ENCODE measurements at regions not wholly inside any gene's neighbourhood (a gene's known extent, or its start where the extent isn't known, plus 50 kb on each side); places are given as distances from the start of the nearest gene placed in this dataset.
"Not testable (repeated sequence)": the region's sequence is repeated elsewhere in the genome, so short reads cannot be mapped to it uniquely, and the experiment has no call there.

DNA sequence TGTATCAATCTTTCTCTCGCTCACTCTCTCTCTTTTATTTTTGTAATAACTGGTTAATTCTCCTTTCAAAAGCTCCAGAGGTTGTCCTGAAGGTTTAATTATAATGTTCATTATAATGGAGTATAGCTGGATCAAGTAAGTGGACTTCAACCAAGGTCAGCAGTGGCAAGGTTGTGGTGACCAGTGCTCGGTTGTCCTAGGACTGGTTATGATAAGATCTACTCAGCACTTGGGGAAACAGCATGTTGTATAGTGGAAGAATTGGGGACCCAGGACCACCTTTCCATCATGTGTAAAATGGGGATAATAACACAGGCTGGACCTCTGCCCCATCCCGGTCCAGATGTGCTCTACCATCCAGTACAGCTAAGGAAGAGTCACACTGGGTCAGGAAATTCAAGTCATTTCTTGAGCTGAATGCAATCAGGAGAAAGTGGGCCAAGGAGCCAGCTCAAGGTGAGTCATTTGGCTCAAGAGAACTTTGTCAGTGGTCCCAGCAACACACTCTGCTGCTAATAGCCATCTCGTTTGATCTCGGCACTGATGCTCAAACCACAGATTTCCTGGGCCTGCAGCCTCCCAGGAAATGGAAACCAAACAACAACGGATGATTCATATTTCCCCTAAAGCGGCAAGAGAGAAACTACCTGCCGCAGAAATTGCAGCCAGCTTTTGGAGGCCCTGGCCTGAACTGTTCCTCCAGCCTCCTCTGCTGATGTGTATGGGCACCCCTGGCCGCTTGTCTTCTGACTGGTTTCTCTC, 123.6 kb upstream of the RBPJ start:
- Histone ChIP-seq H3K36me3 (replicated peaks in 1 of 2) (no peaks in the 10 kb centered on the region), H3K27ac (no peak overlapping the region), H3K27me3 (no peaks in the 10 kb centered on the region), H3K4me3 (no peak overlapping the region), H3K9me3 (replicated peaks in 1 of 3) (no peaks in the 10 kb centered on the region), H3K4me1 (replicated peaks in 1 of 2) (no peaks in the 10 kb centered on the region)
- intact Hi-C loops (cut with DNase I): no loop called here
- WGBS, 4 donors: 71 to 85% (median 79%) methylated on average over 8 to 9 of the region's 9 CpGs
- peak in 1 of 7 donors; percentile 5 for DNase-seq
- TF ChIP-seq POLR2A (IDR thresholded peaks at IDR 0.05): no peak
- TF ChIP-seq, protein P1, sequence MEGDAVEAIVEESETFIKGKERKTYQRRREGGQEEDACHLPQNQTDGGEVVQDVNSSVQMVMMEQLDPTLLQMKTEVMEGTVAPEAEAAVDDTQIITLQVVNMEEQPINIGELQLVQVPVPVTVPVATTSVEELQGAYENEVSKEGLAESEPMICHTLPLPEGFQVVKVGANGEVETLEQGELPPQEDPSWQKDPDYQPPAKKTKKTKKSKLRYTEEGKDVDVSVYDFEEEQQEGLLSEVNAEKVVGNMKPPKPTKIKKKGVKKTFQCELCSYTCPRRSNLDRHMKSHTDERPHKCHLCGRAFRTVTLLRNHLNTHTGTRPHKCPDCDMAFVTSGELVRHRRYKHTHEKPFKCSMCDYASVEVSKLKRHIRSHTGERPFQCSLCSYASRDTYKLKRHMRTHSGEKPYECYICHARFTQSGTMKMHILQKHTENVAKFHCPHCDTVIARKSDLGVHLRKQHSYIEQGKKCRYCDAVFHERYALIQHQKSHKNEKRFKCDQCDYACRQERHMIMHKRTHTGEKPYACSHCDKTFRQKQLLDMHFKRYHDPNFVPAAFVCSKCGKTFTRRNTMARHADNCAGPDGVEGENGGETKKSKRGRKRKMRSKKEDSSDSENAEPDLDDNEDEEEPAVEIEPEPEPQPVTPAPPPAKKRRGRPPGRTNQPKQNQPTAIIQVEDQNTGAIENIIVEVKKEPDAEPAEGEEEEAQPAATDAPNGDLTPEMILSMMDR (IDR thresholded peaks at IDR 0.05): no peak

GRCh38 chr4:26198931-26199330, 121.9 kb upstream of the RBPJ start:
- H3K4me3 ChIP-seq; H3K36me3 ChIP-seq (replicated peaks in 1 of 2); DNase-seq; H3K9me3 ChIP-seq (replicated peaks in 1 of 3); intact Hi-C loops (cut with DNase I); H3K4me1 ChIP-seq (replicated peaks in 1 of 2); H3K27me3 ChIP-seq; H3K27ac ChIP-seq: not testable (repeated sequence)
- WGBS, 4 donors: 70 to 88% (median 80%) methylated on average over 8 of the region's 8 CpGs

DNA sequence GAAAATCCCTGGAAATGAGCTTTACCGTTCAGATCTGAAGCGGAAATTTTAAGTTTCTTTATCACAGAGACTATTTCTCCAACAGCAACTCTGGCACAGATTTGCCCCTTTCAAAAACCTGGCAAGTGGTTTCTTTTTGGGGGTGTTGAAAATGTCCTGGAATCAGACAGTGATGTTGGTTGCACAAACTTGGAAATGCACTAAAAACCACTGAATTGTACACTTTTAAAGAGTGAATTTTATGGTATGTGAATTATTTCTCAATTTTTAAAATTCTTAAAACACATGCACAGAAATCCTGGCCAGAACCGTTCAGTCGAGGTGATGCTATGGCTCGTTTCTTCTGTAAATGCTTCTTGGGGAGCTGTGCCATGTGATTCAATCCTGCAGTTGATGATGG, 121.2 kb upstream of the RBPJ start:
- intact Hi-C loops (cut with DNase I): no loop called here
- Histone ChIP-seq H3K9me3 (replicated peaks in 1 of 3) (no peaks in the 10 kb centered on the region), H3K27me3 (no peaks in the 10 kb centered on the region), H3K27ac (no peak overlapping the region), H3K4me1 (replicated peaks in 1 of 2) (no peaks in the 10 kb centered on the region), H3K36me3 (replicated peaks in 1 of 2) (no peaks in the 10 kb centered on the region), H3K4me3 (no peak overlapping the region)
- WGBS, 4 donors: 67 to 82% (median 80%) methylated on average over 5 of the region's 5 CpGs
- TF ChIP-seq POLR2A (IDR thresholded peaks at IDR 0.05): no peak
- TF ChIP-seq, protein P1 (IDR thresholded peaks at IDR 0.05): no peak
- DNase-seq: no peak

- no peak for DNase-seq
- intact Hi-C loops (cut with DNase I): no loop called here
- Histone ChIP-seq H3K4me3 (no peak overlapping the region), H3K27ac (no peak overlapping the region), H3K36me3 (replicated peaks in 1 of 2) (no peaks in the 10 kb centered on the region), H3K9me3 (replicated peaks in 1 of 3) (no peaks in the 10 kb centered on the region), H3K27me3 (no peaks in the 10 kb centered on the region), H3K4me1 (replicated peaks in 1 of 2) (no peaks in the 10 kb centered on the region)
- WGBS, 4 donors: 70 to 92% (median 77%) methylated on average over 2 of the region's 2 CpGs
- no peak for TF ChIP-seq POLR2A (IDR thresholded peaks at IDR 0.05)
- TF ChIP-seq, protein P1 (IDR thresholded peaks at IDR 0.05): no peak
Observed at GRCh38 chr4:26201120-26201519, 119.7 kb upstream of the RBPJ start.

DNA sequence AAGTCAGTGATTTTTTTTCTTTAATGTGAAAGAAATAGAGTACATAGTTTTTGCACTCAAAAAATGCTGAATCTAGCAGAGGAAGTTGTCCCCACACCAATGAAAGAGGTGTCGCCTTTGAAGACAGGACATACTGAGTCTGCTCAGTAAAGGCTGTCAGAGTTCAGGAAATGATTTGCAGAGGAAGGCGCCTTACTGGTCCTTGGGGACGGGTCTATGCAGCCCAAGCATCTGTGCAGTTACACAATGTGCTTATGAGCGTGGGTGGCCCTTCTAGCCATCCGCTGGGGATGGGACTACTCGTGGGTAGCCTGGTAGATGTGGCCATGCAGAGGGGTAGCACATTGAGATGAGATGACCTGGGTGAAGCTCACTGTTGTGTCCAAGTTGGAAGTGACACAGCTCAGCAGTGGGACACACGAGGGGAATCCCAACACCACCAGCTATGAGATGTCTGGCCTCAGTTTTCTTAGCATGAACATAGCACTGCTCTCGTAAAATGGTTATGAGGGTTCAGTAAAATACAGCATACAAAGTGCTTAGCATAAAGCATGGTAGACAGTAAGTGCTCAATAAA, 116.5 kb upstream of the RBPJ start:
- no peaks in the 10 kb centered on the region for H3K36me3 ChIP-seq (replicated peaks in 1 of 2)
- TF ChIP-seq, protein P1 (IDR thresholded peaks at IDR 0.05): no peak
- no peak for TF ChIP-seq POLR2A (IDR thresholded peaks at IDR 0.05)
- no peaks in the 10 kb centered on the region for H3K27me3 ChIP-seq
- H3K4me3 ChIP-seq: no peak overlapping the region
- no peak overlapping the region for H3K27ac ChIP-seq
- intact Hi-C loops (cut with DNase I): no loop called here
- no peaks in the 10 kb centered on the region for H3K9me3 ChIP-seq (replicated peaks in 1 of 3)
- H3K4me1 ChIP-seq (replicated peaks in 1 of 2): peaks cover 0 to 3% of the 10 kb centered on the region in 2 donors
- 67 to 75% (median 73%) methylated on average over 4 to 8 of the region's 8 CpGs for WGBS, 4 donors
- no peak for DNase-seq
